NCI-H2029 treated with DMSO at 0.1 percent for 48 hours (cell line): ENCODE measurements at regions not wholly inside any gene's neighbourhood (a gene's known extent, or its start where the extent isn't known, plus 50 kb on each side); places are given as distances from the start of the nearest gene placed in this dataset.
"Not testable (repeated sequence)": the region's sequence is repeated elsewhere in the genome, so short reads cannot be mapped to it uniquely, and the experiment has no call there.

Experiments
- DNase-seq: peaks from one replicate; lab custom pipeline; 2025; lab: John Stamatoyannopoulos, UW

- DNase-seq, result no peak
Measured at GRCh38 chr2:133624551-133624950, 56.3 kb upstream of the NCKAP5 start.

GRCh38 chr2:133627741-133628140 lies 59.5 kb upstream of the NCKAP5 start:
- DNase-seq, result no peak

- DNase-seq, result no peak
Measured at GRCh38 chr2:133633309-133633708, 65.0 kb upstream of the NCKAP5 start.

GRCh38 chr2:133633881-133634409 lies 65.7 kb upstream of the NCKAP5 start:
- no peak for DNase-seq

- no peak for DNase-seq
Measured at GRCh38 chr2:133635131-133635530, 66.9 kb upstream of the NCKAP5 start.

- DNase-seq, result no peak
Measured at GRCh38 chr2:133636287-133636686, 68.0 kb upstream of the NCKAP5 start.

GRCh38 chr2:133640103-133640502 lies 71.8 kb upstream of the NCKAP5 start:
- no peak for DNase-seq

GRCh38 chr2:133641497-133641896 lies 73.2 kb upstream of the NCKAP5 start:
- no peak for DNase-seq

GRCh38 chr2:133641942-133642725 lies 73.9 kb upstream of the NCKAP5 start:
- DNase-seq, result no peak

- DNase-seq, result no peak
Measured at GRCh38 chr2:133642791-133643191, 74.5 kb upstream of the NCKAP5 start.

GRCh38 chr2:133643863-133644262 lies 75.6 kb upstream of the NCKAP5 start:
- DNase-seq, result no peak

- DNase-seq, result no peak
Measured at GRCh38 chr2:133644846-133645245, 76.6 kb upstream of the NCKAP5 start.

GRCh38 chr2:133647386-133647785 lies 79.1 kb upstream of the NCKAP5 start:
- not testable (repeated sequence) for DNase-seq

GRCh38 chr2:133651861-133652260 lies 83.6 kb upstream of the NCKAP5 start:
- no peak for DNase-seq

GRCh38 chr2:133652398-133652797 lies 84.1 kb upstream of the NCKAP5 start:
- DNase-seq, result no peak

- DNase-seq, result no peak
Measured at GRCh38 chr2:133653056-133653455, 84.8 kb upstream of the NCKAP5 start.

- no peak for DNase-seq
Measured at GRCh38 chr2:133654949-133655348, 86.7 kb upstream of the NCKAP5 start.

- no peak for DNase-seq
Measured at GRCh38 chr2:133655610-133656009, 87.3 kb upstream of the NCKAP5 start.

GRCh38 chr2:133657591-133657990 lies 89.3 kb upstream of the NCKAP5 start:
- no peak for DNase-seq

GRCh38 chr2:133658020-133658903 lies 90.0 kb upstream of the NCKAP5 start:
- no peak for DNase-seq

- DNase-seq, result no peak
Measured at GRCh38 chr2:133660510-133660909, 92.2 kb upstream of the NCKAP5 start.

- no peak for DNase-seq
Measured at GRCh38 chr2:133661392-133661791, 93.1 kb upstream of the NCKAP5 start.

GRCh38 chr2:133666621-133667020 lies 98.4 kb upstream of the NCKAP5 start:
- DNase-seq, result no peak
